HG03558 (cell line): ENCODE measurements at regions not wholly inside any gene's neighbourhood (a gene's known extent, or its start where the extent isn't known, plus 50 kb on each side); places are given as distances from the start of the nearest gene placed in this dataset.

Source experiments
- ATAC-seq: cut with Tn5 transposase; IDR thresholded peaks from one replicate; pipeline ENCODE4 v1.9.1; 2021; ENCODE audit warnings: moderate number of reproducible peaks; ENCODE audit not compliant: unreplicated experiment; ENCODE audit errors: extremely low read depth

GRCh38 chr6:126268092-126268491 is 71.8 kb upstream of the CENPW start:
- ATAC-seq: peak; percentile 61

GRCh38 chr6:126280287-126280686 is 59.6 kb upstream of the CENPW start:
- ATAC-seq: no peak

- no peak for ATAC-seq
Observed at GRCh38 chr6:126285871-126286365, 54.0 kb upstream of the CENPW start.
